Right atrium auricular region (tissue), 2 donors: ENCODE measurements at regions not wholly inside any gene's neighbourhood (a gene's known extent, or its start where the extent isn't known, plus 50 kb on each side); places are given as distances from the start of the nearest gene placed in this dataset.

Source experiments
- DNase-seq: peaks from one replicate; pipeline ENCODE4 v3.0.0-alpha.2; 2019; ENCODE audit warnings: low spot score
- H3K27ac ChIP-seq, 2 donors: fragments of 200-600 bp; sonication (generic); 1 replicate in 1 of 2; 2 replicates in 1 of 2; pipeline ENCODE4 v1.5.1; 2016 to 2019
- H3K27me3 ChIP-seq, 2 donors: fragments of 200-600 bp; sonication (generic); one replicate each; pipeline versions ENCODE4 v1.5.1 to v1.6.0; 2017 to 2019
- H3K36me3 ChIP-seq: fragments of 200-600 bp; sonication (generic); one replicate; pipeline ENCODE4 v1.5.1; 2016
- H3K4me1 ChIP-seq, 2 donors: fragments of 200-600 bp; sonication (generic); one replicate each; pipeline versions ENCODE4 v1.5.1 to v1.6.0; 2017 to 2019
- H3K4me3 ChIP-seq, 2 donors: fragments of 200-600 bp; sonication (generic); 1 replicate in 1 of 2; 2 replicates in 1 of 2; pipeline ENCODE4 v1.5.1; 2017 to 2019; ENCODE audit warnings: mild to moderate bottlenecking in 1 of 2, moderate library complexity in 1 of 2
- H3K9me3 ChIP-seq, 2 donors: fragments of 200-600 bp; sonication (generic); one replicate each; pipeline ENCODE4 v1.5.1; 2019
- microRNA-seq, 2 donors: library from miRNA; unstranded; fragments of <30 nt; microRNA quantifications; one replicate each; pipeline ENCODE4, GENCODE V29; 2016 to 2017; ENCODE audit warnings: borderline number of aligned reads in 2 of 2, borderline replicate concordance in 1 of 2
- TF ChIP-seq, protein P1 (sequence below), 2 donors: fragments of 200-600 bp; sonication (generic); IDR thresholded peaks; one replicate each; pipeline ENCODE4 v1.5.1; 2019; ENCODE audit warnings: antibody characterized with exemption in 2 of 2

GRCh38 chr4:29459926-29460325 lies 1260.2 kb upstream of the PCDH7 start:
- H3K36me3 ChIP-seq: no peaks in the 10 kb centered on the region
- no peaks in the 10 kb centered on the region for H3K4me1 ChIP-seq
- no peak for DNase-seq
- no peak overlapping the region for H3K4me3 ChIP-seq
- no peaks in the 10 kb centered on the region for H3K27me3 ChIP-seq
- no peak overlapping the region for H3K27ac ChIP-seq
- no peaks in the 10 kb centered on the region for H3K9me3 ChIP-seq
- TF ChIP-seq, protein P1, sequence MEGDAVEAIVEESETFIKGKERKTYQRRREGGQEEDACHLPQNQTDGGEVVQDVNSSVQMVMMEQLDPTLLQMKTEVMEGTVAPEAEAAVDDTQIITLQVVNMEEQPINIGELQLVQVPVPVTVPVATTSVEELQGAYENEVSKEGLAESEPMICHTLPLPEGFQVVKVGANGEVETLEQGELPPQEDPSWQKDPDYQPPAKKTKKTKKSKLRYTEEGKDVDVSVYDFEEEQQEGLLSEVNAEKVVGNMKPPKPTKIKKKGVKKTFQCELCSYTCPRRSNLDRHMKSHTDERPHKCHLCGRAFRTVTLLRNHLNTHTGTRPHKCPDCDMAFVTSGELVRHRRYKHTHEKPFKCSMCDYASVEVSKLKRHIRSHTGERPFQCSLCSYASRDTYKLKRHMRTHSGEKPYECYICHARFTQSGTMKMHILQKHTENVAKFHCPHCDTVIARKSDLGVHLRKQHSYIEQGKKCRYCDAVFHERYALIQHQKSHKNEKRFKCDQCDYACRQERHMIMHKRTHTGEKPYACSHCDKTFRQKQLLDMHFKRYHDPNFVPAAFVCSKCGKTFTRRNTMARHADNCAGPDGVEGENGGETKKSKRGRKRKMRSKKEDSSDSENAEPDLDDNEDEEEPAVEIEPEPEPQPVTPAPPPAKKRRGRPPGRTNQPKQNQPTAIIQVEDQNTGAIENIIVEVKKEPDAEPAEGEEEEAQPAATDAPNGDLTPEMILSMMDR (IDR thresholded peaks at IDR 0.05): no peak

DNA sequence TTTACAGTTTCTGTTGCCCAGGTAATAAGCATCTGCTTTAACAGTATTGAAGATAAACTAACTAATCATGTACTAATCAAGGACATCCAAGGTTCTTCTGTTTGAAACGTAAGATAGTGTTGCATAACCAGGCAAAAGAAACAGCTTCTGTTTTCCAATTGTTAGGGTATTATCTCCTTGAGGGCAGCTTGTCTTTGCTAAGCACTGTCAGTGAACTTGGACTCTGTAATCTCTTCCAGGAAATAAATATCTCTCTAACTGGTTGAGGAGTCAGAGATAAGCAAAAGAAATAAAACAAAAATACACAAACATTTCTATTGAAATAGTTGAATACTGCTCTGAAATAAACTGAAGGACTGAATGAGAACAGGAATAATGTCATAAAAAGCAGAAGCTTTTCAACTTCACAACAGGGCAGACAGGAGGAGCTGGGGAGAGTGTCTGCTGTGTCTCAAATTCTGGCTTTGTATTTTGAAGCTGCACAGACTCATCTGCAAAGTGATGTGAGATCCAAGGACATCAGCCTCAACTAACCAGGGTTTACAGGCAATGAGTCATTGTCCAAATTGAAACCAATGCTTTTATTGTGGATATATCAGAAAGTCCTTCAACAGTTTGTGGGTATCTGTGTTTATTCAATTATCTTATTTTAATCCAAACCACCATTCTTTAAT lies 1253.0 kb upstream of the PCDH7 start:
- no peak overlapping the region for H3K27ac ChIP-seq
- no peak for DNase-seq
- H3K27me3 ChIP-seq: no peaks in the 10 kb centered on the region
- H3K9me3 ChIP-seq: no peaks in the 10 kb centered on the region
- H3K4me1 ChIP-seq: no peaks in the 10 kb centered on the region
- H3K4me3 ChIP-seq: no peak overlapping the region
- H3K36me3 ChIP-seq: no peaks in the 10 kb centered on the region
- TF ChIP-seq, protein P1 (IDR thresholded peaks at IDR 0.05): no peak

Small RNAs in the stretch of these regions (microRNA-seq; reads per million reads assigned to microRNA genes)
- gene MIR4275: 0 reads per million in 2 donors
